Kidney epithelial cell (primary cell): ENCODE measurements at regions not wholly inside any gene's neighbourhood (a gene's known extent, or its start where the extent isn't known, plus 50 kb on each side); places are given as distances from the start of the nearest gene placed in this dataset.

ENCODE experiments used
- DNase-seq: peaks from one replicate; pipeline ENCODE4 v3.0.0-alpha.2; 2010; ENCODE audit warnings: low read depth
- H3K27me3 ChIP-seq: 2 replicates; pipeline ENCODE4 v1.6.0; 2011; ENCODE audit warnings: low read length; ENCODE audit not compliant: control insufficient read depth, insufficient read depth
- H3K36me3 ChIP-seq: 2 replicates; pipeline ENCODE4 v1.5.1; 2011; ENCODE audit warnings: low read length; ENCODE audit not compliant: control insufficient read depth, insufficient read depth
- H3K4me3 ChIP-seq: 2 replicates; pipeline ENCODE4 v1.5.1; 2011; ENCODE audit warnings: low read depth, mild to moderate bottlenecking, control low read depth, low read length
- CTCF ChIP-seq: IDR thresholded peaks from 2 replicates; pipeline ENCODE4 v1.5.1; 2011; ENCODE audit warnings: mild to moderate bottlenecking, moderate library complexity, low read length, control low read depth, inconsistent platforms; ENCODE audit not compliant: insufficient read depth, poor library complexity, severe bottlenecking

DNA sequence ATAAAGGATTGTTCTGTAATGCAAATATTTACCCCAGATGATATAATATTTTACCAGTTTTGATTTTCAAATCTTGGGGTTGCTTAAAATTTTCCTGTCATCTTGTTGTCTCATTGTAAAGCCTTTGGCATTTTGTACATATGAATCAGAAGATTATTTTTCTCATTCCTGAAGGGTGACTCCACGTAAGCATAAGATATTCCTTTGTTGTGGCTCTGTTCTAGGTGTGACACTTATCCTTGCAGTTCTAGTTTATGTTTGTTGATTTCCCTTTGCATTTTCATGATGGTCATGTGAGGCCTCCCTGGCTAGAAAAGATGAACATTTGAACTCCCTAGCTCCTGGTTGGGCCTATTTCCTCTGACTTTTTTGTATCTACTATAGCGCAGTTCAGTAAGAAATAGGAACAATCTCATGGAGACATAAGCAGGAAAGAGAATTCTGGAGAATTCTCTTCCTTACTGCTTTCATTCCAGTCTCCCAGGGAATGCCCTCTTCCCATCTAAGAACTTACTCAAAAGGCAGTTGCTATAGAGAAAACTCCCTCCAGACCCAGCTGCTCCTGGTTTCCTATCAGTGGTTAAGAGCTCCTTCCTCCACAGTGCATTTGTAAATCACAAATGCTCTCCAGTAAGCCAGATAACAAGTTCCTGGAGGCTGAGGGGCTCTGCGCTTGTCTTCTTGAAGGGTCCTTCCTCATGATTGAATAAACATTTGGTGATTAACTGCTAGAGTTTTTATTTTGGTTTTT is 124.7 kb downstream of the WNT5A start:
- Histone ChIP-seq H3K27me3 (no peaks in the 10 kb centered on the region), H3K36me3 (no peaks in the 10 kb centered on the region), H3K4me3 (no peak overlapping the region)
- no peak for DNase-seq
- no peak for TF ChIP-seq CTCF

- Histone ChIP-seq H3K36me3 (no peaks in the 10 kb centered on the region), H3K4me3 (no peak overlapping the region), H3K27me3 (no peaks in the 10 kb centered on the region)
- DNase-seq = no peak
- TF ChIP-seq CTCF = no peak
These were observed 129.3 kb downstream of the WNT5A start for GRCh38 chr3:55357796-55358195.

DNA sequence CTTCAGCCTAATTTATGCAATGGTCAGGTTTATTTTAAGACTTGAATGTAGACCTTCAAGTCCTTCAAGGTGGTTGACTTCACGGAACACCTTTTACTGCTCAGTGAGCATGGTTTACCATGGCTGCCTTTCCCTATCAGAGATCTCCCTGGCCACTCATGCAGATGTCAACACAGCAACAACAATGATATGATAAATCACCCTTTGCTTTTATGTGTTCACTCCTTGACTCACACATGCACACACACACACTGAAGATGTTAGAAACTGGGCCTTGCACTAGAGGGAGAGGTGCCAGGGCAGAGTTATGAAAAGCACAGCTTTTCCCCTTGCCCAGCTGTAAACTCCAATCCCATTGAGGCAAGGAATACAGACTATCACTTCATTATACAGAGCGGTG is 134.4 kb downstream of the WNT5A start:
- Histone ChIP-seq H3K27me3 (no peaks in the 10 kb centered on the region), H3K4me3 (no peak overlapping the region), H3K36me3 (no peaks in the 10 kb centered on the region)
- no peak for TF ChIP-seq CTCF
- no peak for DNase-seq

DNA sequence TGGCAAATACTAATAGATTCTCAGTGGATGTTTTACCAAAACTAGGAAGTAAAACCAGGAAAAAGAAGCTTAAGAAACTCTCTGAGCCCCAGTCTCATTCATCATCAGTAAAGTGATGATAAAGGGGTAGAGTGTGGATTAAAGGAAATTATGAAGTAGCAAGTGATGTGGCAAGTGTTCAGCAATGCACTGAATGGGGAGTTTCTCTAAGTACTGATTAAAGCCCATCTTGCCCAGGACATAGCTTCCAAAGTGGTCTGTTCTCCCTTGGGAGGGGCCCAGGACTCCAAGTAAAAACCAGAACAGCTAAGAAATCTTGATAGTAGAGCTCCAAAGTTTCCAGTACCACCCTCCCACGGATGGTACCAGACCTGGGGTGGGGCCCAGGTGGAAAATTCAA is 137.3 kb downstream of the WNT5A start:
- no peak for DNase-seq
- TF ChIP-seq CTCF = no peak
- Histone ChIP-seq H3K4me3 (no peak overlapping the region), H3K27me3 (no peaks in the 10 kb centered on the region), H3K36me3 (no peaks in the 10 kb centered on the region)

- DNase-seq = no peak
- H3K36me3 ChIP-seq = no peaks in the 10 kb centered on the region
- H3K27me3 ChIP-seq = no peaks in the 10 kb centered on the region
- H3K4me3 ChIP-seq = no peak overlapping the region
- TF ChIP-seq CTCF = no peak
These were observed 143.4 kb downstream of the WNT5A start for GRCh38 chr3:55343486-55344357.
